GM21737 (cell line): ENCODE measurements at regions not wholly inside any gene's neighbourhood (a gene's known extent, or its start where the extent isn't known, plus 50 kb on each side); places are given as distances from the start of the nearest gene placed in this dataset.

Source experiments
- ATAC-seq: cut with Tn5 transposase; IDR thresholded peaks from one replicate; pipeline ENCODE4 v1.9.1; 2021; ENCODE audit warnings: mild to moderate bottlenecking, moderate library complexity; ENCODE audit not compliant: unreplicated experiment

DNA sequence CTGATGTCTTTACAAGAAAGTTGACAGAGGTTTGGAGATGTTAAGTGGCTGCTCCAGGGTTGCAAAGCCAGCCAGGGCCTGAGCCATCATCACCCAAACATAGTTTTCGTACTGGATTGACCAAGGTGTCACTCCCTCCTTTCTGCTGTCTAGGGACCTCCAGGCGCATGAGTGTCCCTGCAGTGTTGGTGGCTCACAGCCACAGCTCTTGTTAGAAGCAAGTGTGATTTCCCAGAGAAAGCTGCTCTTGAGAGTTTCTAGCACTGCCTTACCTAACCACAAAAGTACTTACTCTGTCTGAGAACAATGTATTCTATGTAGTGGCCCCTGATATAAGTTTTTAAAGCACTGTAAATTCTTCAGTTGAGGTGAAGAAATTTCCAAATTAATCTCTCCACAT is 144.1 kb downstream of the SOX2 start:
- ATAC-seq, result no peak

DNA sequence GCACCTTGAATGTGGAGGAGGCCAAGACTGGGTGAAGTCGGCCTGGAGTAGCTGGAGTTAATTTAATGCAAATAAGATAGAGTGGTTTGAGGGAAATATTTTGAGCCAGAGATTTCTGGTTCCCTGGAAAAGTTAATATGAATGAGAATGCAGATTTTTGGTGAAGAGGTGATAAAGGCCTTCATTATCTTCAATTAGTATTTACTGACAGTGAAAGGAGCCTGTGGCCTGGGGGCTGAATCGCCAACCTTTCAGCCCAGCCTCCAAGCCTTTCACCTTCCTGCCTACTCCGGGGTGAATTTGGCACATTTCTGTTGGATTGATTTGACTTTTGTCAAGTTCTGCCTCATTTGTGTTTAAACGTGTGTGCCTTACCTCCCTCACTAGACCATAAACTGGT is 147.8 kb downstream of the SOX2 start:
- ATAC-seq, result no peak

DNA sequence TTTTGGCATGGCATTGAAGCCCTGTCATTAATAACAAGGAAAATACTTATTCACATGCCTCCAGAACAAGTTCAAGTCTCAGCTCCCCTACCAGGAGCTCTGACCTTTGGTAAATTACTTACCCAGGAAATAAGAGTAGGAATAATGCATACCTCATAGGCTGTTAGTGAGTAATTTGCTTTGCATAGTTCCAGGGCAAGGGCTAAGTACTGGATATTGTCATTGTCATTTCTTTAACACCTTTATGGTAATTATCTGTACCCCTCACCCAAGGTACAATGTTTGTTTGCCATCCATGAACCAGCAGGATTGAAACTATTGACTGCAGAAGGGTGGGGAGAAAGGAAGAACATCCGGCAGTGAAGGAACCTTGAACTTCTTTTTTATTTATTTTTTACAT is 148.5 kb downstream of the SOX2 start:
- no peak for ATAC-seq

DNA sequence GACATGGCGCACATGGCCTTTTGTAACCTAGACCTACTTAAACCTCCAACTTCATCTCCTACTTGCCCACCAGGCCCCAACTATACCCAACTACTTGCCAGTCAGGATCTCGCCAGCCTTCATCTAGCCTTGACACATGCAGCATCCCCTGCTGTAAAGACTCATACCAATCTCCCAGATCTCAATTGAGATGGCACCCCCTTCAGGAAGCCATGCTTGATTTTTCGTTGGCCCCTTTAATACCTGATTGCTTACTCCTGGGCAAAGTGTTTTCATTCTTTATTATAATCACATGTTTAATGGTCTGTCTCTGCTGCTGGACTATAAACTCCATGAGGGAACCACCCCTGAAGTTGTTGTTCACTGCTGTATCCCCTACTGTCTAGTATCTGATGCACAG is 150.8 kb downstream of the SOX2 start:
- ATAC-seq, result no peak

DNA sequence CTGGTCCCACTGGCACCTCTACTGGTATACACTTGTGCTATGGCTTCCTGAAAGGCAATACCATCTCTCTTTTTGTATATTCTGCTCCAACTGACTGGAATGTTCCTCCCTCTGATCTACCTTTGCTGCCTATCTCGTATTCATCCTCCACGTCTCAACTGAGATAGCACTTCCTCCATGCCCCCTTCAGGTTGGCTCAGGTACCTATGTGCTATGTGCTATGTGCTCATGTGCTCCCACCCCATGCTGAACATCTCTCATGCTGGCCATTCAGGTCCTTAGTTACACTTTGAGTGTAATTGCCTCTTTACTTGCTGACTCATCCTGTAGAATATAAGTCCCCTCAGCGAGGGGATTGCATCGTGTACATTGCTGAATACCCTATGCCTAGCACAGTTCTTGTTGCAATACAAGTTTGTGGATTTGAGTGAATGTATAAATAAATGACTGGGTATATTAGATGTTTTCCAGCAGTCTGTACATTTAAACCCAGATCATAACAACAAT is 156.9 kb downstream of the SOX2 start:
- no peak for ATAC-seq

DNA sequence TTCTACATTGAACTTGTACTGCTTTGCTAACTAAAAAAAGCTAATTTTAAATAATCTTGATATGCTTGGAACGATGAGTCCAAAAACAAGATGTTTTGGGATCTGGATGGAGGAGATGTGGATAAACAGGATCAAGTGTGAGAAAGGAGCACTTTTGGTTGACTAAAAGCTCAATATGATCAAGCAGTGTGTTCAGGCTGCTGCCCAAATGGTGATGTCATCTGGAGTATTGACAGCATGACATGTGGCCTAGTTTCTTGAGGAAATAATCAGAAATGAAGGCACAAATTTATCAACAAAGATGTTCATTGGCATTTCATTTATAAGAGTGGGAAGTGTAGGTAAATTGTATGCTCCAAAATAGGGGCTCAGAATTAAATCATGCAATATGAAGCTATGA is 161.2 kb downstream of the SOX2 start:
- ATAC-seq, result no peak

GRCh38 chr3:181879926-181880325 is 168.2 kb downstream of the SOX2 start:
- ATAC-seq, result no peak

GRCh38 chr3:181880331-181880730 is 168.6 kb downstream of the SOX2 start:
- no peak for ATAC-seq

GRCh38 chr3:181881749-181882148 is 170.0 kb downstream of the SOX2 start:
- no peak for ATAC-seq

GRCh38 chr3:181885868-181886630 is 174.3 kb downstream of the SOX2 start:
- no peak for ATAC-seq

GRCh38 chr3:181886676-181887075 is 175.0 kb downstream of the SOX2 start:
- ATAC-seq, result no peak

- ATAC-seq, result no peak
Measured at GRCh38 chr3:181887685-181888084, 176.0 kb downstream of the SOX2 start.

DNA sequence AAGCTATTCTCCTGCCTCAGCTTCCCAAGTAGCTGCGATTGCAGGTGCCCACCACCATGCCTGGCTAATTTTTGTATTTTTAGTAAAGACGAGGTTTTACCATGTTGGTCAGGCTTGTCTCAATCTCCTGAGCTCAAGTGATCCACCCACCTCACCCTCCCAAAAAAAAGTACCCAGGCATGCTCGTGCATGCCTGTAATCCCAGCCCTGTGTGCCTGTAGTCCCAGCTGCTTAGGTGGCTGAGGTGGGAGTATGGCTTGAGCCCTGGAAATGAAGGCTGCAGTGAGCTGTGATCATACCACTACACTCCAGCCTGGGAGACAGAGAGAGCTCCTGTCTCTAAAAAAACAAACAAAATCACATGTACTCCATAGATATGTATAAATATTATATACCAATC is 176.5 kb downstream of the SOX2 start:
- no peak for ATAC-seq

DNA sequence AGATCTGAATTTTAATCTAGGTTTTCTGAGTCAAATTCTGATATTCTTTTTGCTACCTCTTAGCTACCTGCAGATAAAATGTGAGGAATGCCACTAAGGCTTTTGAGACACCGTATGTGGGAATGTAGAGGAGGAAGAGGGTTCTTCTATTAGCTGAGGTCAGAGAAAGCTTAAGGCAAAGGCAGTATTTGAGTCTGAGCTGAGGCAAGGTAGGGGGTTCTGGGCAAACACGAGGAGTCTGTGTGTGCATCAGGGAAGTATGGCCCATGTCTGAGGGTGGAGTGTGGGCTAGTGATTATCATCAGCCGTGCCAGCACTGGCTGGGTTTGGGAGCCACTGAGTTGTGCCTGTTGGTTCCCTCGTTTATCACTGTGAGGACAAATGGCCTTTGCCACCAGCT is 181.1 kb downstream of the SOX2 start:
- no peak for ATAC-seq

DNA sequence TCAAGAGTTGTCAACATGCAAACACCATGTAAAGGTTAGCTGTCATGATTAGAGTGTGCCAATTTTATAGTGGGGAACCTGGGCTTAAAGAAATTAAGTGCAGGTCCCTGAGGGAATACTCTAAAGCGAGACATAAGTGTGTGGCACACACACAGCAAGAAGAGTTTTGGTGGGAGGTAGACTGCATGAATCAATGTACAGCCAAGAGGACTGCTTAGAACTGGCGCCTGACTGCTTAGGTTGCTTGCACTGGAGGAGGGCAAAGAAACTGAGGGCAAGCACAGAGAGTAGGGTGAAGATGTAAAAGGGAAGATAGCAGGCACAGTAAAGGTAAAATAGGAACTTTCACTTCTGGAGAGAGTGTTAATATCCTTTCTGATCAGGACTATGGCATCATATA is 184.9 kb downstream of the SOX2 start:
- no peak for ATAC-seq

- no peak for ATAC-seq
Measured at GRCh38 chr3:181899702-181900101, 188.0 kb downstream of the SOX2 start.

DNA sequence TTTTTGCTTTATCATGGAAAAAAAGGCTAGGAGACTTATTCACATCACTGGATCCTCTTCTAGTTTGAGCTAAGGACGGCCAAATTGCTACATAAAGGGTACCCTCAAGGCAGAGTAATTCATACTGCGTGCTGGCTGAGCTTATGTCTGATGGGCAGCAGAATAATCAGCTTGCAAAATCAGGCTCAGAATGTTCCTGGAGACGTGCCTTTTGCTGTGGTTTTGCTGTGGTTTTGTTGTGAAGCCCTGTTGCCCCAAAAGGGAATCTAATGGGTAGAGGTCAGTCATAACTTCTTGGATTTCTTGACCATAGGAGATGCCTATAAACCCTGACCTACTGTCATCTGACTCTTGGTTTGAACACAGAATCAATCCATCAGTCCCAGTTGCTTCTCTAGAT is 189.9 kb downstream of the SOX2 start:
- no peak for ATAC-seq

GRCh38 chr3:181906338-181906737 is 194.6 kb downstream of the SOX2 start:
- no peak for ATAC-seq

- no peak for ATAC-seq
Measured at GRCh38 chr3:181909241-181909640, 197.5 kb downstream of the SOX2 start.

DNA sequence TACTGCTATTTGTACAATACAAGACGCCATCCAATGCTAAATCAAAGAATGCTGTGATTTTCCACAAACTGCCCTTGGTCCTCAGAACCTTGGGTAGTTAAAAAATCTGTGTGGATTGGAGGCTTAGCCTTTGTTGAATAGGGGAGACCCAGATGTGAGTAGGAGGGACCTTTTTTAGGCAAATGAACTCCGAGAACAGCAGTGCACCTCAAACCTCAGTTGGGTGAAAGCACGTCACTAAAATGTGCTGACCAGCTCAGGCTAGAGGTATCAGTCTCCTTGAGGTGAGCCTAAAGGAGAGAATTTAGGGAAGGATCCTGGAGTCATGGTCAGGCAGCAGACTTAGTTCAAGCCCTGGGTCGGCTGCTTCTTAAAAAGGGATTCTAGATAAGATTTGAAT is 200.7 kb downstream of the SOX2 start:
- ATAC-seq, result no peak

- ATAC-seq, result no peak
Measured at GRCh38 chr3:181913254-181913653, 201.5 kb downstream of the SOX2 start.

- ATAC-seq, result no peak
Measured at GRCh38 chr3:181915551-181915950, 203.8 kb downstream of the SOX2 start.

DNA sequence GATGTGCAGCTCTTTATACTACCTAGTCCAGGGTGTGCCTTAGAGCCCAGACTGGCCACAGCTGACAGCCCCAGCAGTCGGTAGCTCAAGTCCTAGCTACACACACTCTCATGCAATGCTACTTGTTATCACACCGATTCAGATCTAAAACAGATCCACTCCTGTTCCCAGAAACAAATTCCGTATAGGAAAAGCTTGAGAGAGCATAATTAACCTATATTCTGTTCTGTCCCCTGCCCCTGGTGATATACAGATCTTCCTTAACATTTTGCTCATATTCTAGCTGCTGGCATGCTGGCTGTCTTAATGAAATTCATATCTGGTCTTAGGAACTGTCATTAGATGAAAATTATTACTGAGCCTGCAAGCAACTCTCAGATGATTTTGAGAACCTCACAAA is 204.3 kb downstream of the SOX2 start:
- no peak for ATAC-seq
